ENCODE measurements at regions not wholly inside any gene's neighbourhood (a gene's known extent, or its start where the extent isn't known, plus 50 kb on each side); places are given as distances from the start of the nearest gene placed in this dataset.

DNA sequence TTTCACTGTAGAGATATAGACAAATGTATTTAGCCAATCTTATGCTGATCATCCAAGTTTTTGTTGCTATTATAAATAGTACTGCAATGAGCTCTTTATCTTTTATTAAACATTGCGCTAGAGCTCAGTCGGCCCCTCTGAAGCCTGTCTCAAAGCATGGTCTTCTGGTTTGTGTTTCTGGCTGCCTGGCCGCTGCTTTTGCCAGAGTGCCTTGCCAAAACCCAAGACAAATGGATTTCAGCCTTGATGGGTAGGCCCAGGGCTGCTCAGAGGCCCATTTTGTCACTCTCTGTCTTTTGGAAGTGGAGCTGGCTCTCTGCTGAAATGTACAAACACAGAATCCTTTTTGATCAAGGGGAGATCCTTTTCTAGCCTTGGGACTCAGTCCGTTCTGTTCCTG lies 102.9 kb upstream of the KCNG1 start:
- BruUV-seq (replicated peaks) = no TSS peak
- H3K27me3 ChIP-seq (ENCODE audit: control insufficient read depth, insufficient read depth, low read length) = no peaks in the 10 kb centered on the region
- H3K9ac ChIP-seq (ENCODE audit: low read depth, low read length) = no peak overlapping the region
- WGBS, 2 experiments (ENCODE audit: extremely low coverage in 2 of 2, insufficient read length in 1 of 2) = 17% methylated on average over 1 of the region's 4 CpGs; no CpG with 5 or more reads in 1 of the 2 experiments
- ChIA-PET POLR2A (ENCODE audit: unreplicated experiment) (no interaction called here), CTCF (no interaction called here)
- H2BK120ac ChIP-seq (ENCODE audit: low read depth, low read length) = peak overlapping the region; percentile 47
- no peaks in the 10 kb centered on the region for H3K36me3 ChIP-seq (ENCODE audit: control insufficient read depth, insufficient read depth, low read length)
- no peak overlapping the region for H3K4me3 ChIP-seq (ENCODE audit: insufficient read depth, low read depth, low read length)
- peak overlapping the region; percentile 63; the same call in 1 of the 2 replicates for H2AK5ac ChIP-seq (ENCODE audit: low read depth, low read length)
- no peak overlapping the region for H3K18ac ChIP-seq (ENCODE audit: low read depth, low read length)
- H3K4me2 ChIP-seq (ENCODE audit: low read depth, low read length) = no peak overlapping the region
- H3K56ac ChIP-seq (ENCODE audit: extremely low read depth, insufficient read depth, low read length) = no peak overlapping the region
- DNase-seq (no peak), ATAC-seq (ENCODE audit: low read depth) (no peak)
- H2BK20ac ChIP-seq (ENCODE audit: low read depth, low read length) = peak overlapping the region; percentile 43; the same call in 1 of the 2 replicates
- H2BK5ac ChIP-seq (ENCODE audit: low read depth, low read length, poor library complexity, severe bottlenecking) = no peak overlapping the region
- H3K4me1 ChIP-seq (ENCODE audit: control insufficient read depth, insufficient read depth, low read length) = peaks cover 22% of the 10 kb centered on the region
- no peak overlapping the region for H3K27ac ChIP-seq (ENCODE audit: insufficient read depth, low read length)
- peak overlapping the region; percentile 2 for H2AK9ac ChIP-seq (replicated peaks; ENCODE audit: low read depth, low read length, poor library complexity)
- H3K9me3 ChIP-seq (ENCODE audit: control insufficient read depth, insufficient read depth, low read length) = no peaks in the 10 kb centered on the region
- TF ChIP-seq RCOR1 (IDR thresholded peaks at IDR 0.05; ENCODE audit: insufficient replicate concordance, low read length) (no peak), RAD21 (IDR thresholded peaks at IDR 0.05; ENCODE audit: low read length) (no peak), MAFK (IDR thresholded peaks at IDR 0.05; ENCODE audit: low read depth, low read length) (no peak), SMC3 (IDR thresholded peaks at IDR 0.05; ENCODE audit: low read depth, low read length) (no peak), BHLHE40 (IDR thresholded peaks at IDR 0.05; ENCODE audit: low read depth, low read length) (no peak), CHD1 (IDR thresholded peaks at IDR 0.05; ENCODE audit: low read depth, low read length) (no peak), POLR2A (IDR thresholded peaks at IDR 0.05; ENCODE audit: low read depth, low read length) (no peak)
- peak overlapping the region; percentile 31 for H4K91ac ChIP-seq (ENCODE audit: insufficient read depth, low read depth, low read length)
- H4K20me1 ChIP-seq (ENCODE audit: insufficient read depth, low read length) = no peaks in the 10 kb centered on the region
- peak overlapping the region; percentile 34; the same call in 1 of the 3 replicates for H2BK15ac ChIP-seq (ENCODE audit: low read depth, low read length)
- in situ Hi-C loops (cut with MboI; ENCODE audit: low sequenced_read_pairs) (no loop called here), intact Hi-C loops (cut with micrococcal nuclease) (no loop called here), dilution Hi-C loops (cut with HindIII; ENCODE audit: low sequenced_read_pairs, unreplicated experiment) (no loop called here)
- H3K14ac ChIP-seq (replicated peaks; ENCODE audit: low read depth, low read length) = peak overlapping the region; percentile 12; the same call in 1 of the 2 replicates
- peak overlapping the region; percentile 12 to 61; a peak in 3 of 4 replicates for H4K8ac ChIP-seq (ENCODE audit: low read depth in 2 of 2, low read length in 2 of 2)
- 0 out of 4 replicates have a peak, but pooled peaks cover 0 to 5% of the 10 kb centered on the region in 2 experiments for H3K79me1 ChIP-seq (ENCODE audit: low read depth in 1 of 2, low read length in 2 of 2)
- 0 out of 2 replicates have a peak overlapping the region, but pooled peaks have one; percentile 68 for H3K23ac ChIP-seq (ENCODE audit: low read depth, low read length)
- H4K5ac ChIP-seq (ENCODE audit: low read depth, low read length) = no peak overlapping the region
- H3K9me1 ChIP-seq (ENCODE audit: insufficient read depth, low read length) = peaks cover 25% of the 10 kb centered on the region
- H2AFZ ChIP-seq (replicated peaks; ENCODE audit: low read length, poor library complexity) = peak overlapping the region; percentile 6
- no peak overlapping the region for H3K4ac ChIP-seq (ENCODE audit: low read depth, low read length)

All from IMR-90 (cell line).